Hematopoietic multipotent progenitor cell treated with erythropoietin and hydrocortisone succinate and interleukin-3 and kit ligand, for 17 days (in vitro differentiated cells): ENCODE measurements at regions not wholly inside any gene's neighbourhood (a gene's known extent, or its start where the extent isn't known, plus 50 kb on each side); places are given as distances from the start of the nearest gene placed in this dataset.
"Not testable (repeated sequence)": the region's sequence is repeated elsewhere in the genome, so short reads cannot be mapped to it uniquely, and the experiment has no call there.

Experiments used
- DNase-seq: peaks from one replicate; pipeline ENCODE4 v3.0.0-alpha.2; 2015; ENCODE audit warnings: low spot score

- no peak for DNase-seq
Measured at GRCh38 chr7:136324073-136324704, 347.0 kb upstream of the MTPN start.

- DNase-seq = no peak
Measured at GRCh38 chr7:136312592-136312991, 335.4 kb upstream of the MTPN start.

- no peak for DNase-seq
Measured at GRCh38 chr7:136309407-136309806, 332.2 kb upstream of the MTPN start.

- DNase-seq = no peak
Measured at GRCh38 chr7:136308230-136308629, 331.1 kb upstream of the MTPN start.

- no peak for DNase-seq
Measured at GRCh38 chr7:136303162-136303561, 326.0 kb upstream of the MTPN start.

- no peak for DNase-seq
Measured at GRCh38 chr7:136302049-136302448, 324.9 kb upstream of the MTPN start.

GRCh38 chr7:136294977-136295376 is 317.8 kb upstream of the MTPN start:
- no peak for DNase-seq

GRCh38 chr7:136293841-136294391 is 316.8 kb upstream of the MTPN start:
- DNase-seq = no peak

- no peak for DNase-seq
Measured at GRCh38 chr7:136293272-136293671, 316.1 kb upstream of the MTPN start.

- DNase-seq = no peak
Measured at GRCh38 chr7:136292365-136292764, 315.2 kb upstream of the MTPN start.

GRCh38 chr7:136290351-136290750 is 313.2 kb upstream of the MTPN start:
- DNase-seq = no peak

GRCh38 chr7:136278057-136278456 is 300.9 kb upstream of the MTPN start:
- no peak for DNase-seq

GRCh38 chr7:136275794-136276193 is 298.6 kb upstream of the MTPN start:
- no peak for DNase-seq

- DNase-seq = no peak
Measured at GRCh38 chr7:136274636-136275345, 297.6 kb upstream of the MTPN start.

- DNase-seq = no peak
Measured at GRCh38 chr7:136272934-136273333, 295.8 kb upstream of the MTPN start.

GRCh38 chr7:136267822-136268221 is 290.7 kb upstream of the MTPN start:
- no peak for DNase-seq

GRCh38 chr7:136266457-136266856 is 289.3 kb upstream of the MTPN start:
- no peak for DNase-seq

- DNase-seq = not testable (repeated sequence)
Measured at GRCh38 chr7:136264304-136264703, 287.1 kb upstream of the MTPN start.

GRCh38 chr7:136263112-136263860 is 286.1 kb upstream of the MTPN start:
- not testable (repeated sequence) for DNase-seq

- DNase-seq = not testable (repeated sequence)
Measured at GRCh38 chr7:136260591-136260990, 283.4 kb upstream of the MTPN start.

GRCh38 chr7:136259074-136259473 is 281.9 kb upstream of the MTPN start:
- DNase-seq = no peak

GRCh38 chr7:136256491-136256890 is 279.3 kb upstream of the MTPN start:
- DNase-seq = no peak

- DNase-seq = no peak
Measured at GRCh38 chr7:136254148-136254547, 277.0 kb upstream of the MTPN start.
